ENCODE measurements at regions not wholly inside any gene's neighbourhood (a gene's known extent, or its start where the extent isn't known, plus 50 kb on each side); places are given as distances from the start of the nearest gene placed in this dataset.

DNA sequence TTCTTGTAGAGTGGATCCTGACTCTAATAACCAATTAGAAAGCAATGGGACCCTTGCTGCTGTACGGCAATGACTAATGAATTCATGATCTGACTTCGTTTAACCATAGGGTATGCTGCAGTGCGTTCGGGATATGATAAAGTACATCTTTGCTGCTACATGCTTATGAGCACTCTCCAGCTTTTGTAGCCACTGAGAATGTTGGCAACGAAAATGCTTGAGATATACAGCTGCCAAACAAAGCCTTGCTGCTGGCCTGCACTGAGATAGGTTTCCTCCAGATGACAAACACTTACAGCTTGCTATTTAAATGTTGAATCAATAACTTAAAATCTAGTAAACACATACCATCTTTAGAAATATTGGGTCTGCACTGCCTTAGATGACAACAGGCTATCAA lies 372.4 kb upstream of the SLC8A1 start:
- TF ChIP-seq, protein P1, sequence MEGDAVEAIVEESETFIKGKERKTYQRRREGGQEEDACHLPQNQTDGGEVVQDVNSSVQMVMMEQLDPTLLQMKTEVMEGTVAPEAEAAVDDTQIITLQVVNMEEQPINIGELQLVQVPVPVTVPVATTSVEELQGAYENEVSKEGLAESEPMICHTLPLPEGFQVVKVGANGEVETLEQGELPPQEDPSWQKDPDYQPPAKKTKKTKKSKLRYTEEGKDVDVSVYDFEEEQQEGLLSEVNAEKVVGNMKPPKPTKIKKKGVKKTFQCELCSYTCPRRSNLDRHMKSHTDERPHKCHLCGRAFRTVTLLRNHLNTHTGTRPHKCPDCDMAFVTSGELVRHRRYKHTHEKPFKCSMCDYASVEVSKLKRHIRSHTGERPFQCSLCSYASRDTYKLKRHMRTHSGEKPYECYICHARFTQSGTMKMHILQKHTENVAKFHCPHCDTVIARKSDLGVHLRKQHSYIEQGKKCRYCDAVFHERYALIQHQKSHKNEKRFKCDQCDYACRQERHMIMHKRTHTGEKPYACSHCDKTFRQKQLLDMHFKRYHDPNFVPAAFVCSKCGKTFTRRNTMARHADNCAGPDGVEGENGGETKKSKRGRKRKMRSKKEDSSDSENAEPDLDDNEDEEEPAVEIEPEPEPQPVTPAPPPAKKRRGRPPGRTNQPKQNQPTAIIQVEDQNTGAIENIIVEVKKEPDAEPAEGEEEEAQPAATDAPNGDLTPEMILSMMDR (IDR thresholded peaks at IDR 0.05), result no peak
- H3K9me3 ChIP-seq, result no peaks in the 10 kb centered on the region
- H3K27ac ChIP-seq, result no peak overlapping the region
- H3K4me1 ChIP-seq, result no peaks in the 10 kb centered on the region
- DNase-seq (ENCODE audit: low spot score in 2 of 2), result no peak
- intact Hi-C loops (cut with DNase I), result no loop called here
- no peaks in the 10 kb centered on the region for H3K36me3 ChIP-seq
- no peak overlapping the region for H3K4me3 ChIP-seq
- H3K27me3 ChIP-seq, result no peaks in the 10 kb centered on the region

DNA sequence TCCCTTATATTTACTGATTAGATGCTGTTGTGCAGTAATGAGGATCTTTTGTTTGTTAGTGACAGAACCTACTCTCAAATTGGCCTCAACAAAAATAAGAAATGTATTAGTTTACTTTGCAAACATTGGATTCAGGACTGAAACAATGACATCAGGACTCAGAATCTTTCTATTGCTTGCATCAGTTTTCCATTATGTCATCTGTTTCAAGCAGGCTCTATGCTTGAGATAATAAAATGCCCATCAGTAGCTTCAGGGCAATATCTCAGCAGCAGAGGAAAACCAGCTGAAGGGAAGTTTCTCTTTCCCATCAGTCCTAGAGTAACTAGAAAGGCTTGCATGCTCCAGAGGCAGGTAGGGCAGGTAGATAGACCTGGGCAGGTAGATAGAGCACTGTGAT lies 375.5 kb upstream of the SLC8A1 start:
- intact Hi-C loops (cut with DNase I), result no loop called here

DNA sequence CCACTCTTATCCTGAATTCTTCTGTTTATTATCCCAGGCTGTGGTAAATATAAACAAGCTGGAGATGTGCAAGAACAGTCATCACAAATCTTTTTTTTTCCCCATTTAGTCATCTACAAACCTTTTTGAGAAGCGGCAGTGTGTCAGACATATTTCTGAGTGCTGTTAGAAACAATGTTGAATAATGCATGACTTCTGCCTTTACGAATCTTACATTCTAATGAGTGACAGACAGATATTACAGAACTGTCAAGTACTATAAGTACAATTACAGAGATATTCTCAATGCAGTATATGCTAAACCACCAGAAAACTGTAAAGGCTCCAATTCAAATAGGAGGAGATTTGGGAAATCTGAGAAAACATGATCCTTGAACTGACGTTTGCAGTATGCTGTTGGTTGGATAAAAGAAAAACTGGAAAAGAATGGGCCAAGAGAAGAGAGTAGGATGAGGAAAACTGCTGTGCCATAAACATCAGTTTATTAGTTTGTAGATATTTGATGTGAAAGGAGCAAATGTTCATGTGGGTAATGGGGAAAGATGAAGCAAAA lies 379.5 kb upstream of the SLC8A1 start:
- TF ChIP-seq, protein P1 (IDR thresholded peaks at IDR 0.05), result no peak
- Histone ChIP-seq H3K27ac (no peak overlapping the region), H3K4me1 (no peaks in the 10 kb centered on the region), H3K4me3 (no peak overlapping the region), H3K27me3 (no peaks in the 10 kb centered on the region), H3K9me3 (peaks cover 0 to 8% of the 10 kb centered on the region in 2 donors), H3K36me3 (no peaks in the 10 kb centered on the region)
- DNase-seq (ENCODE audit: low spot score in 2 of 2), result no peak
- intact Hi-C loops (cut with DNase I), result no loop called here

More for the DNA sequence above, 375.5 kb upstream of the SLC8A1 start:
- no peaks in the 10 kb centered on the region for H3K36me3 ChIP-seq
- no peak overlapping the region for H3K4me3 ChIP-seq
- no peaks in the 10 kb centered on the region for H3K4me1 ChIP-seq
- no peak overlapping the region for H3K27ac ChIP-seq
- no peaks in the 10 kb centered on the region for H3K9me3 ChIP-seq
- no peak for DNase-seq (ENCODE audit: low spot score in 2 of 2)
- no peaks in the 10 kb centered on the region for H3K27me3 ChIP-seq
- TF ChIP-seq, protein P1 (IDR thresholded peaks at IDR 0.05), result no peak

DNA sequence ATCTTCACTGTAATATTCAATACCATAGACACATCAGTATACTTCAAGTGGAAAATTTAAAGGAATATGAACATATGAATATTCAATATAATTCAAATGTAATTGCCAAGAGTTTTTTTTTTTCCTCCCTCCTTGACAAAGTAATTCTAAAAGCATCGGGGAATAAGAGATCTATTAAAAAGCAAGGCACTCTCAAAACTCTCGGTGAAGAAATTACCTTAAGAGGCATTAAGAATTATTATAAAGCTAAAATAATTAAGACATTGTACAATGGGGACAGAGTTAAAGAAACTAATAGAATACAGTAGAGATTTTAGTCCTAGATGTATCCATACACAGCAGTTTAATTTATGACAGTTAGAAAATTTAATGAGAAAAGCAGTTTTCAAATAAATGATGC lies 390.0 kb upstream of the SLC8A1 start:
- TF ChIP-seq, protein P1 (IDR thresholded peaks at IDR 0.05), result no peak
- Histone ChIP-seq H3K4me1 (no peaks in the 10 kb centered on the region), H3K9me3 (no peaks in the 10 kb centered on the region), H3K36me3 (no peaks in the 10 kb centered on the region), H3K27ac (no peak overlapping the region), H3K27me3 (no peaks in the 10 kb centered on the region), H3K4me3 (no peak overlapping the region)
- no peak for DNase-seq (ENCODE audit: low spot score in 2 of 2)
- intact Hi-C loops (cut with DNase I), result no loop called here

DNA sequence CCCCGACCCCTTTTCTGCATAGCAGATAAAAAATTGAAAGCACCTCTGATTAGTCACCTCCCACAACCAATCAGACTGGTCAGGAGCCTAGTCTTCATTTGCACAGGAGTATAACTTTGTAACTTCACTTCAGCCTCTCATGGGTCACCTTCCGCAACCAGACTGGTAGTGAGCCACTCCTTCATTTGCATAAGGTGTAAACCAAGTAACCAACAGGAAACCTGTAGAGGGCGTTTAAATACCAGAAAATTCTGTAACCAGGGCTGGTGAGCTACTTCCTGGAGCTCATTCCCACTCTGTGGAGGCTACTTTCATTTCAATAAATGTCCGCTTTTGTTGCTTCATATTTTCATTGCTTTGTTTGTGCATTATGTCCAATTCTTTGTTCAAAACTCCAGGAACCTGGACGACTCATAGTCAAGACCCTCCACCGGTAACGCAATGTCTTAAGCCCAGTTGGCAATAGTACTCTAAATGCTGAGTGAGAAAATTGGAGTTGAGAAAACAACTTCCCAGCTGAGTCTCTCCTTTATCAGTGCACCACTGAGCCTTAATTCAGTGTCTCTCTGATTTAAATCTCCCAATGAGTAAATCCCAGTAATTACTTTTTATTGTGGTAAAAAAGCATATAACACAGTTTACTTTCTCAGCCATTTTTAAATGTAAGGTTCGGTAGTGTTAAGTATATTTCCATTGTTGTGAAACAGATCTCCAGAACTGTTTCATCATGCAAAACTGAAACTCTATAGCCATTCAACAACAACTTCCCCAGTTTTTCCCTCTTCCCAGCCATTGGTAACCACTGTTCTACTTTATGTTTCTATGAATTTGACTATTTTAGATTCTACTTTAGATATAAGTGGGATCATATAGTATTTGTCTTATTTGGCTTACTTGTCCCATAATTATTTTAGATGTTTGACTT lies 392.7 kb upstream of the SLC8A1 start:
- intact Hi-C loops (cut with DNase I), result no loop called here
- H3K27me3 ChIP-seq, result no peaks in the 10 kb centered on the region
- H3K4me1 ChIP-seq, result no peaks in the 10 kb centered on the region
- no peaks in the 10 kb centered on the region for H3K36me3 ChIP-seq
- DNase-seq (ENCODE audit: low spot score in 2 of 2), result no peak
- no peak overlapping the region for H3K4me3 ChIP-seq
- no peaks in the 10 kb centered on the region for H3K9me3 ChIP-seq
- TF ChIP-seq, protein P1 (IDR thresholded peaks at IDR 0.05), result no peak
- H3K27ac ChIP-seq, result no peak overlapping the region

Data from ascending aorta (tissue), 2 donors.